ENCODE measurements at regions not wholly inside any gene's neighbourhood (a gene's known extent, or its start where the extent isn't known, plus 50 kb on each side); places are given as distances from the start of the nearest gene placed in this dataset.

- Histone ChIP-seq H4K20me1 (ENCODE audit: insufficient read depth) (no peaks in the 10 kb centered on the region), H3K4me2 (no peak overlapping the region), H3K79me2 (ENCODE audit: insufficient read depth) (no peaks in the 10 kb centered on the region), H3K9me3 (no peaks in the 10 kb centered on the region), H3K9ac (no peak overlapping the region), H3K4me3 (ENCODE audit: low read depth in 2 of 2, low read length in 1 of 2) (no peak overlapping the region), H2AFZ (ENCODE audit: low read depth) (no peak overlapping the region), H3K9me2 (no peaks in the 10 kb centered on the region), H3K36me3 (replicated peaks in 1 of 2; ENCODE audit: control insufficient read depth in 1 of 2, insufficient read depth in 2 of 2, low read length in 1 of 2) (no peaks in the 10 kb centered on the region), H3K27me3 (ENCODE audit: insufficient read depth) (no peaks in the 10 kb centered on the region), H3K27ac (ENCODE audit: low read depth in 2 of 2, low read length in 1 of 2) (no peak overlapping the region), H3K4me1 (ENCODE audit: control insufficient read depth in 1 of 2, insufficient read depth in 2 of 2, low read depth in 1 of 2, low read length in 1 of 2) (no peaks in the 10 kb centered on the region; a peak in 2 of 4 replicates), H3F3A (replicated peaks; ENCODE audit: insufficient read depth) (peaks cover 19% of the 10 kb centered on the region)
- TF ChIP-seq TAF1 (IDR thresholded peaks at IDR 0.05; ENCODE audit: borderline replicate concordance, low read depth, low read length) (no peak), TEAD4 (IDR thresholded peaks at IDR 0.05; ENCODE audit: borderline replicate concordance, insufficient read depth) (no peak), EP300 (IDR thresholded peaks at IDR 0.05; ENCODE audit: borderline replicate concordance in 1 of 2, low read depth in 1 of 2, low read length in 1 of 2) (no peak), RAD21 (IDR thresholded peaks at IDR 0.05; ENCODE audit: low read length) (no peak), REST (IDR thresholded peaks at IDR 0.05; ENCODE audit: low read depth, low read length) (no peak), MAX (IDR thresholded peaks at IDR 0.05; ENCODE audit: low read depth) (no peak), GABPA (IDR thresholded peaks at IDR 0.05; ENCODE audit: low read depth) (no peak), FOXM1 (IDR thresholded peaks at IDR 0.05; ENCODE audit: low read depth) (no peak), SMC3 (IDR thresholded peaks at IDR 0.05; ENCODE audit: low read depth, low read length) (no peak)
- ChIA-PET CTCF (no interaction called here), POLR2A (no interaction called here)
- no peak for DNase-seq
- 90% methylated on average over 4 of the region's 5 CpGs for WGBS (ENCODE audit: low lambda C conversion rate)
Observed at GRCh38 chr10:31263903-31264302, 55.1 kb upstream of the ZEB1 start.

- 86% methylated on average over 11 of the region's 12 CpGs for WGBS (ENCODE audit: low lambda C conversion rate)
- no peaks in the 10 kb centered on the region for H3K36me3 ChIP-seq (replicated peaks in 1 of 2; ENCODE audit: control insufficient read depth in 1 of 2, insufficient read depth in 2 of 2, low read length in 1 of 2)
Observed at GRCh38 chr10:31268444-31269303, 50.3 kb upstream of the ZEB1 start.

More at GRCh38 chr10:31268444-31269303, 50.3 kb upstream of the ZEB1 start:
- no peak for TF ChIP-seq JUND (IDR thresholded peaks at IDR 0.05)
- TF ChIP-seq CTCF (IDR thresholded peaks at IDR 0.05): no peak
- no peak for TF ChIP-seq RCOR1 (IDR thresholded peaks at IDR 0.05; ENCODE audit: low read length)
- no peak for TF ChIP-seq MAX (IDR thresholded peaks at IDR 0.05; ENCODE audit: low read depth)
- no peak for TF ChIP-seq POLR2AphosphoS5 (IDR thresholded peaks at IDR 0.05; ENCODE audit: low read depth, low read length)
- no peak for TF ChIP-seq TAF1 (IDR thresholded peaks at IDR 0.05; ENCODE audit: borderline replicate concordance, low read depth, low read length)
- TF ChIP-seq ZBTB33 (IDR thresholded peaks at IDR 0.05; ENCODE audit: borderline replicate concordance, low read depth): no peak
- TF ChIP-seq SMC3 (IDR thresholded peaks at IDR 0.05; ENCODE audit: low read depth, low read length): no peak
- TF ChIP-seq GABPA (IDR thresholded peaks at IDR 0.05; ENCODE audit: low read depth): no peak
- Histone ChIP-seq H3K9me2 (no peaks in the 10 kb centered on the region), H3K4me2 (no peak overlapping the region), H4K20me1 (ENCODE audit: insufficient read depth) (no peaks in the 10 kb centered on the region), H3K4me1 (ENCODE audit: control insufficient read depth in 1 of 2, insufficient read depth in 2 of 2, low read depth in 1 of 2, low read length in 1 of 2) (no peaks in the 10 kb centered on the region), H3K27me3 (ENCODE audit: insufficient read depth) (no peaks in the 10 kb centered on the region), H2AFZ (ENCODE audit: low read depth) (no peak overlapping the region), H3K9me3 (no peaks in the 10 kb centered on the region), H3K27ac (ENCODE audit: low read depth in 2 of 2, low read length in 1 of 2) (no peak overlapping the region), H3K4me3 (ENCODE audit: low read depth in 2 of 2, low read length in 1 of 2) (no peak overlapping the region), H3K9ac (no peak overlapping the region), H3F3A (replicated peaks; ENCODE audit: insufficient read depth) (no peaks in the 10 kb centered on the region), H3K79me2 (ENCODE audit: insufficient read depth) (no peaks in the 10 kb centered on the region)
- no peak for DNase-seq
- ChIA-PET CTCF (no interaction called here), POLR2A (no interaction called here)
